ENCODE measurements at regions not wholly inside any gene's neighbourhood (a gene's known extent, or its start where the extent isn't known, plus 50 kb on each side); places are given as distances from the start of the nearest gene placed in this dataset.

- H3K4me3 Mint-ChIP-seq (ENCODE audit: unreplicated experiment) = no peak overlapping the region
- no peaks in the 10 kb centered on the region for H3K9me3 Mint-ChIP-seq (ENCODE audit: unreplicated experiment)
- POLR2A ChIA-PET = interaction anchor here (0.6 to 1.6 kb wide), 7 partner anchors 12 to 893 kb away, joined by 3 to 7 read pairs (median 3); no protein-coding TSS in a partner anchor
- no peak overlapping the region for H3K27ac Mint-ChIP-seq (ENCODE audit: low read depth, unreplicated experiment)
- BruUV-seq (replicated peaks) = no TSS peak
- H3K36me3 Mint-ChIP-seq (ENCODE audit: insufficient read depth, unreplicated experiment) = no peaks in the 10 kb centered on the region
- TF ChIP-seq, protein P1, sequence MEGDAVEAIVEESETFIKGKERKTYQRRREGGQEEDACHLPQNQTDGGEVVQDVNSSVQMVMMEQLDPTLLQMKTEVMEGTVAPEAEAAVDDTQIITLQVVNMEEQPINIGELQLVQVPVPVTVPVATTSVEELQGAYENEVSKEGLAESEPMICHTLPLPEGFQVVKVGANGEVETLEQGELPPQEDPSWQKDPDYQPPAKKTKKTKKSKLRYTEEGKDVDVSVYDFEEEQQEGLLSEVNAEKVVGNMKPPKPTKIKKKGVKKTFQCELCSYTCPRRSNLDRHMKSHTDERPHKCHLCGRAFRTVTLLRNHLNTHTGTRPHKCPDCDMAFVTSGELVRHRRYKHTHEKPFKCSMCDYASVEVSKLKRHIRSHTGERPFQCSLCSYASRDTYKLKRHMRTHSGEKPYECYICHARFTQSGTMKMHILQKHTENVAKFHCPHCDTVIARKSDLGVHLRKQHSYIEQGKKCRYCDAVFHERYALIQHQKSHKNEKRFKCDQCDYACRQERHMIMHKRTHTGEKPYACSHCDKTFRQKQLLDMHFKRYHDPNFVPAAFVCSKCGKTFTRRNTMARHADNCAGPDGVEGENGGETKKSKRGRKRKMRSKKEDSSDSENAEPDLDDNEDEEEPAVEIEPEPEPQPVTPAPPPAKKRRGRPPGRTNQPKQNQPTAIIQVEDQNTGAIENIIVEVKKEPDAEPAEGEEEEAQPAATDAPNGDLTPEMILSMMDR (IDR thresholded peaks at IDR 0.05; ENCODE audit: unreplicated experiment) = no peak
- intact Hi-C loops (cut with micrococcal nuclease) = no loop called here
- CTCF ChIA-PET = interaction anchor here (0.6 to 1.6 kb wide), 5 partner anchors 12 to 114 kb away, joined by 3 to 5 read pairs (median 4); no protein-coding TSS in a partner anchor
- H3K27me3 Mint-ChIP-seq (ENCODE audit: insufficient read depth, unreplicated experiment) = no peaks in the 10 kb centered on the region
- H3K4me1 Mint-ChIP-seq (ENCODE audit: insufficient read depth, unreplicated experiment) = peaks cover 7% of the 10 kb centered on the region
- no peak for DNase-seq (ENCODE audit: unreplicated experiment)
Observed at GRCh38 chr6:100230115-100230952, 234.4 kb downstream of the SIM1 start.

DNA sequence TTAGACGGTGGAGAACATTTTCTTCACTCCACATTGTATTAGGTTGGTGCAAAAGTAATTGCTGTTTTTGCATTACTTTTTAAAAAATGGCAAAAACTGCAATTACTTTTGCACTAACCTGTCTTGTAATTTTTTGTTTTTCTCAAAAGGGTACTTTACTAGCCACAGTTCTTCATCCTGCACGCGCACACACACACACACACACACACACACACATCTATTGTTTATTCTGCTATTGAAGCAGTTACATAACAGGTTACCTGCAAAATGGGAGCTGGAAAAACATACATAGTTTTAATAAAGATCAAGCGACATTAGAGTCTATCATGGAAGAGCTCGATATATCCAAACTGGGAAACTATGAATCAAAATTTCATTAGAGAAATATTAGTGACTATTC, 235.2 kb downstream of the SIM1 start:
- Mint-ChIP-seq H3K27ac (ENCODE audit: low read depth, unreplicated experiment) (peak overlapping the region; percentile 63), H3K9me3 (ENCODE audit: unreplicated experiment) (no peaks in the 10 kb centered on the region), H3K4me3 (ENCODE audit: unreplicated experiment) (peak overlapping the region; percentile 58), H3K36me3 (ENCODE audit: insufficient read depth, unreplicated experiment) (no peaks in the 10 kb centered on the region), H3K4me1 (ENCODE audit: insufficient read depth, unreplicated experiment) (peaks cover 7% of the 10 kb centered on the region), H3K27me3 (ENCODE audit: insufficient read depth, unreplicated experiment) (no peaks in the 10 kb centered on the region)
- TF ChIP-seq, protein P1 (IDR thresholded peaks at IDR 0.05; ENCODE audit: unreplicated experiment) = no peak
- no peak for DNase-seq (ENCODE audit: unreplicated experiment)
- no TSS peak for BruUV-seq (replicated peaks)
- ChIA-PET POLR2A (interaction anchor here (0.6 to 1.6 kb wide), 6 partner anchors 13 to 892 kb away, joined by 3 to 7 read pairs (median 3); no protein-coding TSS in a partner anchor), CTCF (interaction anchor here (0.6 to 1.6 kb wide), 5 partner anchors 12 to 113 kb away, joined by 3 to 5 read pairs (median 4); no protein-coding TSS in a partner anchor)
- intact Hi-C loops (cut with micrococcal nuclease) = no loop called here

GRCh38 chr6:100228834-100229441, 234.9 kb upstream of the MCHR2 start:
- Mint-ChIP-seq H3K27ac (ENCODE audit: low read depth, unreplicated experiment) (peak overlapping the region; percentile 63), H3K27me3 (ENCODE audit: insufficient read depth, unreplicated experiment) (no peaks in the 10 kb centered on the region), H3K9me3 (ENCODE audit: unreplicated experiment) (no peaks in the 10 kb centered on the region), H3K4me1 (ENCODE audit: insufficient read depth, unreplicated experiment) (peaks cover 7% of the 10 kb centered on the region), H3K4me3 (ENCODE audit: unreplicated experiment) (peak overlapping the region; percentile 58), H3K36me3 (ENCODE audit: insufficient read depth, unreplicated experiment) (no peaks in the 10 kb centered on the region)
- no TSS peak for BruUV-seq (replicated peaks)
- ChIA-PET POLR2A (interaction anchor here (1.0 to 1.6 kb wide), 5 partner anchors 11 to 71 kb away, joined by 3 to 7 read pairs (median 4); no protein-coding TSS in a partner anchor), CTCF (interaction anchor here (0.7 to 1.6 kb wide), 4 partner anchors 13 to 221 kb away, joined by 3 to 5 read pairs (median 4); no protein-coding TSS in a partner anchor)
- intact Hi-C loops (cut with micrococcal nuclease) = no loop called here
- TF ChIP-seq, protein P1 (IDR thresholded peaks at IDR 0.05; ENCODE audit: unreplicated experiment) = no peak
- peak; percentile 86 for DNase-seq (ENCODE audit: unreplicated experiment)

DNA sequence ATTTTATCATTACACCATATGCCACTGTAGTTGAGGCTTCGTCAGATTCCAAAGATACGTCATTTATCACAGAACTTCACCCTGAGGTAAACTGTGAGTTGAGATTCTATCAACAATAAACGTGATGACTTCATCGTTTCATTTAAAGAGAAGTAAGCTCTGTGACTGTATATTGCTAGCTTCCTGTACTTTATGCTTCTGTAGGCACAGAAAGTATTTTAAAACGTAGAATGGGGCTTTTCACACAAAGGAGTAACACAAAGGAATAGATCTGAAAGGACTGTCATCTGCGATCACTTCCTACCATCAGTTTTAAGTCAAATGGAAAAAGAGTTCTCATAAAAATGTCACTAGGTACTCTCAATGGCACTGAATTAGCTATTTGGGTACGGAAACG, 234.4 kb upstream of the MCHR2 start:
- CTCF ChIA-PET = interaction anchor here (0.7 kb wide), 2 partner anchors 15 to 221 kb away, joined by 3 read pairs; no protein-coding TSS in a partner anchor
- TF ChIP-seq, protein P1 (IDR thresholded peaks at IDR 0.05; ENCODE audit: unreplicated experiment) = no peak
- intact Hi-C loops (cut with micrococcal nuclease) = no loop called here
- no peaks in the 10 kb centered on the region for H3K27me3 Mint-ChIP-seq (ENCODE audit: insufficient read depth, unreplicated experiment)
- peaks cover 7% of the 10 kb centered on the region for H3K4me1 Mint-ChIP-seq (ENCODE audit: insufficient read depth, unreplicated experiment)
- BruUV-seq (replicated peaks) = TSS peak; percentile 48
- no peaks in the 10 kb centered on the region for H3K9me3 Mint-ChIP-seq (ENCODE audit: unreplicated experiment)
- no peaks in the 10 kb centered on the region for H3K36me3 Mint-ChIP-seq (ENCODE audit: insufficient read depth, unreplicated experiment)
- H3K4me3 Mint-ChIP-seq (ENCODE audit: unreplicated experiment) = peak overlapping the region; percentile 58
- POLR2A ChIA-PET = interaction anchor here (1.0 to 1.5 kb wide), 3 partner anchors 10 to 68 kb away, joined by 4 read pairs; no protein-coding TSS in a partner anchor
- DNase-seq (ENCODE audit: unreplicated experiment) = no peak
- H3K27ac Mint-ChIP-seq (ENCODE audit: low read depth, unreplicated experiment) = peak overlapping the region; percentile 63

All from MCF 10A (cell line).